ENCODE measurements at regions not wholly inside any gene's neighbourhood (a gene's known extent, or its start where the extent isn't known, plus 50 kb on each side); places are given as distances from the start of the nearest gene placed in this dataset.

DNA sequence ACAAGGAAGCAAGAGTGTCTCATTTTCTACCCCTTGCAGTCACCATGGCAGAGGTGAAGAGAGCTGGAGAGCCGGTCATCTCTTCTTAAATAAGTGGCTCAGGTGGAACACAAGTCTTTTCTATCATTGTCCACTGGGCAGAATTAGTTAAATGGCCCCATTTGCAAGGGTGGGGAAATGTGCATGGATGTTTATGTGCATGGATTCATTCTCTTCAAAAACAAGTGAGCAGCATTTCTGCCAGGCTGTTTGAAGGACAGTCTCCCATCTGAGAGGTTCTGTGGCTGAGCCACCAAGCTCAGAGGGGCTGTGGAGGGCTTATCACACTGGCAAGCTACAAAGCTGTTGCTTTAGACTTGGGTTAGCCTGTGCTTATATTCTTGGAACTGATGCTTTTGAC, 370.3 kb upstream of the MTPN start:
- H2BK12ac ChIP-seq (ENCODE audit: insufficient read length, low read depth, low read length): no peak overlapping the region

More for the DNA sequence above, 370.3 kb upstream of the MTPN start:
- H4K91ac ChIP-seq (ENCODE audit: insufficient read length, low read depth, low read length): no peak overlapping the region
- H3K4me1 ChIP-seq (ENCODE audit: insufficient read depth, low read length): no peaks in the 10 kb centered on the region
- no peak overlapping the region for H2BK20ac ChIP-seq (ENCODE audit: low read depth, low read length, poor library complexity, severe bottlenecking)
- no peak overlapping the region for H3K9ac ChIP-seq (ENCODE audit: extremely low read depth, insufficient read length, low read length)
- no peak overlapping the region for H2BK15ac ChIP-seq (ENCODE audit: low read depth, low read length)
- no peak overlapping the region for H3K27ac ChIP-seq (ENCODE audit: insufficient read length, low read depth, low read length)
- Mint-ChIP-seq H3K36me3 (ENCODE audit: insufficient read depth in 1 of 3, low read depth in 3 of 3) (no peaks in the 10 kb centered on the region), H3K4me1 (peaks cover 0 to 2% of the 10 kb centered on the region in 2 experiments; a peak in 1 of 4 replicates), H3K9me3 (no peaks in the 10 kb centered on the region), H3K27ac (no peak overlapping the region), H3K4me3 (no peak overlapping the region), H3K27me3 (ENCODE audit: low read depth) (no peaks in the 10 kb centered on the region)
- no peak overlapping the region for H2BK5ac ChIP-seq (ENCODE audit: insufficient read length, low read length)
- no peaks in the 10 kb centered on the region for H3K27me3 ChIP-seq (ENCODE audit: insufficient read depth, low read length)
- H3K4ac ChIP-seq (ENCODE audit: low read depth, low read length): no peak overlapping the region
- no peak overlapping the region for H2AFZ ChIP-seq (ENCODE audit: low read length)
- no peak overlapping the region for H3K18ac ChIP-seq (ENCODE audit: insufficient read length, low read depth, low read length)
- WGBS (ENCODE audit: extremely low coverage, insufficient read length, low lambda C conversion rate): no CpG with 5 or more reads among the region's 1 CpG
- no peaks in the 10 kb centered on the region for H4K20me1 ChIP-seq (ENCODE audit: control insufficient read depth, insufficient read depth, insufficient read length)
- H3K56ac ChIP-seq (ENCODE audit: insufficient read length, low read depth, low read length): no peak overlapping the region
- no peaks in the 10 kb centered on the region for H3K79me2 ChIP-seq (ENCODE audit: insufficient read depth, low read length)
- H3K14ac ChIP-seq (ENCODE audit: insufficient read depth, low read length): no peak overlapping the region
- H2AK5ac ChIP-seq (ENCODE audit: insufficient read length, low read length): no peak overlapping the region
- TF ChIP-seq, protein P1, sequence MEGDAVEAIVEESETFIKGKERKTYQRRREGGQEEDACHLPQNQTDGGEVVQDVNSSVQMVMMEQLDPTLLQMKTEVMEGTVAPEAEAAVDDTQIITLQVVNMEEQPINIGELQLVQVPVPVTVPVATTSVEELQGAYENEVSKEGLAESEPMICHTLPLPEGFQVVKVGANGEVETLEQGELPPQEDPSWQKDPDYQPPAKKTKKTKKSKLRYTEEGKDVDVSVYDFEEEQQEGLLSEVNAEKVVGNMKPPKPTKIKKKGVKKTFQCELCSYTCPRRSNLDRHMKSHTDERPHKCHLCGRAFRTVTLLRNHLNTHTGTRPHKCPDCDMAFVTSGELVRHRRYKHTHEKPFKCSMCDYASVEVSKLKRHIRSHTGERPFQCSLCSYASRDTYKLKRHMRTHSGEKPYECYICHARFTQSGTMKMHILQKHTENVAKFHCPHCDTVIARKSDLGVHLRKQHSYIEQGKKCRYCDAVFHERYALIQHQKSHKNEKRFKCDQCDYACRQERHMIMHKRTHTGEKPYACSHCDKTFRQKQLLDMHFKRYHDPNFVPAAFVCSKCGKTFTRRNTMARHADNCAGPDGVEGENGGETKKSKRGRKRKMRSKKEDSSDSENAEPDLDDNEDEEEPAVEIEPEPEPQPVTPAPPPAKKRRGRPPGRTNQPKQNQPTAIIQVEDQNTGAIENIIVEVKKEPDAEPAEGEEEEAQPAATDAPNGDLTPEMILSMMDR (conservative IDR thresholded peaks at IDR 0.05): no peak
- H4K8ac ChIP-seq (replicated peaks; ENCODE audit: insufficient read length, low read depth, low read length): no peak overlapping the region
- no peak overlapping the region for H4K5ac ChIP-seq (ENCODE audit: insufficient read length, low read depth, low read length)
- no peak overlapping the region for H2BK120ac ChIP-seq (ENCODE audit: low read depth, low read length, poor library complexity, severe bottlenecking)
- H3K23ac ChIP-seq (ENCODE audit: insufficient read length, low read depth, low read length): no peak overlapping the region
- H3K23me2 ChIP-seq (ENCODE audit: insufficient read length, low read depth, low read length, poor library complexity, severe bottlenecking): no peaks in the 10 kb centered on the region
- H3K4me2 ChIP-seq (ENCODE audit: insufficient read depth, insufficient read length, low read length): no peak overlapping the region
- DNase-seq: no peak
- H3K9me3 ChIP-seq (ENCODE audit: control insufficient read depth, low read depth, low read length): no peaks in the 10 kb centered on the region
- no peak overlapping the region for H3T11ph ChIP-seq (ENCODE audit: low read length)
- H3K79me1 ChIP-seq (ENCODE audit: insufficient read depth, low read depth, low read length, poor library complexity, severe bottlenecking): no peaks in the 10 kb centered on the region
